GM23338 (cell line): ENCODE measurements at regions not wholly inside any gene's neighbourhood (a gene's known extent, or its start where the extent isn't known, plus 50 kb on each side); places are given as distances from the start of the nearest gene placed in this dataset.

Source experiments
- CREB1 ChIP-seq: fragments of 250-450 bp; sonication (Bioruptor Pico); IDR thresholded peaks from 2 replicates; pipeline ENCODE4 v1.5.0; 2020; ENCODE audit warnings: low read depth, mild to moderate bottlenecking, moderate library complexity
- EZH2 ChIP-seq: fragments of 200-600 bp; sonication (generic); IDR thresholded peaks from one replicate; pipeline ENCODE4 v1.8.0; 2017; ENCODE audit warnings: antibody characterized with exemption, mild to moderate bottlenecking, low read depth; ENCODE audit not compliant: unreplicated experiment
- EZH2phosphoT487 ChIP-seq: fragments of 200-600 bp; sonication (generic); IDR thresholded peaks from one replicate; pipeline ENCODE4 v1.8.1; 2018; ENCODE audit warnings: antibody characterized with exemption; ENCODE audit not compliant: unreplicated experiment
- POLR2AphosphoS5 ChIP-seq: IDR thresholded peaks from 2 replicates; pipeline ENCODE4 v1.6.1; 2016; ENCODE audit warnings: antibody characterized with exemption, low read depth
- REST ChIP-seq: IDR thresholded peaks from one replicate; pipeline ENCODE4 v1.6.1; 2018; ENCODE audit warnings: antibody characterized with exemption; ENCODE audit not compliant: unreplicated experiment
- TF ChIP-seq, protein P1 (sequence below), 2 experiments: fragments of 200-600 bp in 1 of 2; sonication (generic) in 1 of 2; conservative IDR thresholded peaks; 2 replicates each; pipeline versions ENCODE4 v1.5.1 to v1.6.1; 2016 to 2017; ENCODE audit warnings: antibody characterized with exemption in 2 of 2, low read depth in 2 of 2, mild to moderate bottlenecking in 2 of 2, moderate library complexity in 1 of 2
- TF ChIP-seq, protein P2 (sequence below): IDR thresholded peaks from 2 replicates; pipeline ENCODE4 v1.6.1; 2016; ENCODE audit warnings: antibody characterized with exemption

GRCh38 chr4:188435381-188435780, 296.1 kb downstream of the TRIML1 start:
- TF ChIP-seq, protein P1, sequence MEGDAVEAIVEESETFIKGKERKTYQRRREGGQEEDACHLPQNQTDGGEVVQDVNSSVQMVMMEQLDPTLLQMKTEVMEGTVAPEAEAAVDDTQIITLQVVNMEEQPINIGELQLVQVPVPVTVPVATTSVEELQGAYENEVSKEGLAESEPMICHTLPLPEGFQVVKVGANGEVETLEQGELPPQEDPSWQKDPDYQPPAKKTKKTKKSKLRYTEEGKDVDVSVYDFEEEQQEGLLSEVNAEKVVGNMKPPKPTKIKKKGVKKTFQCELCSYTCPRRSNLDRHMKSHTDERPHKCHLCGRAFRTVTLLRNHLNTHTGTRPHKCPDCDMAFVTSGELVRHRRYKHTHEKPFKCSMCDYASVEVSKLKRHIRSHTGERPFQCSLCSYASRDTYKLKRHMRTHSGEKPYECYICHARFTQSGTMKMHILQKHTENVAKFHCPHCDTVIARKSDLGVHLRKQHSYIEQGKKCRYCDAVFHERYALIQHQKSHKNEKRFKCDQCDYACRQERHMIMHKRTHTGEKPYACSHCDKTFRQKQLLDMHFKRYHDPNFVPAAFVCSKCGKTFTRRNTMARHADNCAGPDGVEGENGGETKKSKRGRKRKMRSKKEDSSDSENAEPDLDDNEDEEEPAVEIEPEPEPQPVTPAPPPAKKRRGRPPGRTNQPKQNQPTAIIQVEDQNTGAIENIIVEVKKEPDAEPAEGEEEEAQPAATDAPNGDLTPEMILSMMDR (conservative IDR thresholded peaks at IDR 0.05; ENCODE audit: low read depth in 2 of 2) = no peak
- TF ChIP-seq POLR2AphosphoS5 (no peak), EZH2phosphoT487 (no peak), EZH2 (no peak), REST (no peak), CREB1 (CRISPR knock-in tag) (no peak)
- TF ChIP-seq, protein P2, sequence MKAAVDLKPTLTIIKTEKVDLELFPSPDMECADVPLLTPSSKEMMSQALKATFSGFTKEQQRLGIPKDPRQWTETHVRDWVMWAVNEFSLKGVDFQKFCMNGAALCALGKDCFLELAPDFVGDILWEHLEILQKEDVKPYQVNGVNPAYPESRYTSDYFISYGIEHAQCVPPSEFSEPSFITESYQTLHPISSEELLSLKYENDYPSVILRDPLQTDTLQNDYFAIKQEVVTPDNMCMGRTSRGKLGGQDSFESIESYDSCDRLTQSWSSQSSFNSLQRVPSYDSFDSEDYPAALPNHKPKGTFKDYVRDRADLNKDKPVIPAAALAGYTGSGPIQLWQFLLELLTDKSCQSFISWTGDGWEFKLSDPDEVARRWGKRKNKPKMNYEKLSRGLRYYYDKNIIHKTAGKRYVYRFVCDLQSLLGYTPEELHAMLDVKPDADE = no peak
